GM21367 (cell line): ENCODE measurements at regions not wholly inside any gene's neighbourhood (a gene's known extent, or its start where the extent isn't known, plus 50 kb on each side); places are given as distances from the start of the nearest gene placed in this dataset.

Experiments
- ATAC-seq: cut with Tn5 transposase; IDR thresholded peaks from one replicate; pipeline ENCODE4 v1.9.1; 2021; ENCODE audit not compliant: unreplicated experiment

GRCh38 chr5:8756498-8757084 is 789.3 kb downstream of the SEMA5A start:
- ATAC-seq, result no peak

GRCh38 chr5:8765886-8766285 is 780.0 kb downstream of the SEMA5A start:
- ATAC-seq, result no peak

DNA sequence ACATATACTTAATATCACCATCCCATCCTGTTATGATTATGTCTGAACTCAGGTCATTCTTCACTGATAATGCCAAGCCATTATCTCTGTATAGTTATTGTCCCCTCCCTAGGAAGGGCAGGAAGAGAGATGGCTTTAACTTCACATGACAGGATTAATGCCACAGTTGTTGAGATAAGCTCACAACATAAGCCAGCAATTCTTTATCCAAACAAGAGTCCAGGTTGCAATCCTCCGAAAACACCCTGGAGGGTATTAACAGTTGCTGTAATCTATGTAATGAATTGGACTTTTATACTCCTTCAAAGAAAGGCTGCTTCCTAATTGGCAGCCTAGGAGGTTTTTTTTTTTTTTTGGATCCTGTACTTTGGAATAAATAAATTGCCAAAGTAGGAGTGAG is 779.4 kb downstream of the SEMA5A start:
- ATAC-seq, result no peak

DNA sequence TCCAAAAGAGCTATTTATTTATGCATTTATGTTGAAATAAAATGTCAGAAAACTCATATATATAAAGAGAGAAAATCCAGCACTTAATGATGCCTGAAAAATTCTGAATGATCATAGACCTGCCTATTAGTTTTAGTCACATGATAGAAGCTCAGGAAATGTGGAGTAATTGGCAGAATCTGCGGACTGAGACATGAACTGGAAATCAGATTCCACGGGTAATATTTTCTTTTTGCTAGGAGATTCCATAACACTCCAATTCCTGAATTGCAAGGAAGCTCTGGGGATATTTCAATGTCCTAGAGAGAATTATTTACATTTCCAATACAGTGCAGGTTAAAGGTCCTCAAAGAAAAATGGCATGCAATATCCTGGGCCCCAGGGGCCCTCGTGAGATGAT is 778.8 kb downstream of the SEMA5A start:
- ATAC-seq, result no peak

DNA sequence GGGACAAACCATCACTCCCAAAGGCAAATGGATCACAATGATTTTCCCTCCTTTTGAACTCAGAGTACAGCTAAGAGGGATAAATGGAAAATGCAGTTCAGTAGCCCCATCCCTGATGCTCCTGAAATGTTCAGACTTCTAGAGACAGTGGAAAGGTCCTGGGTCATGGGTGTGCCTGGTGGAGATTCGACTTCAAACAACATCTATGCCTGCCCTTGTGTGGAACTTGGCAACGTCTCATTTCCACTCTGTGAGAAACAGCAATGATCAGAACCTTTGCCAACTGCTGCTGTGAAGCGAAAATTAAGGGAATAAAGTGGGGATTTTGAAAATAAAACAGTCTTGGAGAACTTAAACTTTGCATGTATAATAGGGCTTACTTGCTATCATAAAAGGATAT is 778.1 kb downstream of the SEMA5A start:
- no peak for ATAC-seq

DNA sequence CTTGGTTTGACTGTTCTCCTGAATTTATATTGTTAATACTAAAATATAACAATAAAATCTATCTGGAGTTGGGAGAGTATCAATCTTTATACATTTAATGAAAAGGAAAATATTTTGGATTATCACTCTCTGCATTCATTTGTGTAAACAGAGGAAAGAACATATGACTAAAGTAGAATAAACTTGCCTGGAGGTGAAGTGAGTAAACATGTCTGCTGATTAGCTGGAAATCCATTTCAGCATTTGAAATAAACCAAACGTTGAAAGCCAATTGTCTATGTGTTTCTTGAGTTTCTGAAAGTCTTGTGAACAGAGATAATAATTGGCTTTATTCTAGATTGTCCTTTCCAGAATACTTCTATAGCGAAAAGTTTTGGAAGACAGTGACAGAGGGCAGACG is 776.2 kb downstream of the SEMA5A start:
- no peak for ATAC-seq

GRCh38 chr5:8770431-8770830 is 775.4 kb downstream of the SEMA5A start:
- no peak for ATAC-seq

GRCh38 chr5:8773046-8773615 is 772.7 kb downstream of the SEMA5A start:
- ATAC-seq, result no peak

- ATAC-seq, result no peak
Observed at GRCh38 chr5:8784692-8785091, 761.2 kb downstream of the SEMA5A start.

- no peak for ATAC-seq
Observed at GRCh38 chr5:8788246-8788645, 757.6 kb downstream of the SEMA5A start.

DNA sequence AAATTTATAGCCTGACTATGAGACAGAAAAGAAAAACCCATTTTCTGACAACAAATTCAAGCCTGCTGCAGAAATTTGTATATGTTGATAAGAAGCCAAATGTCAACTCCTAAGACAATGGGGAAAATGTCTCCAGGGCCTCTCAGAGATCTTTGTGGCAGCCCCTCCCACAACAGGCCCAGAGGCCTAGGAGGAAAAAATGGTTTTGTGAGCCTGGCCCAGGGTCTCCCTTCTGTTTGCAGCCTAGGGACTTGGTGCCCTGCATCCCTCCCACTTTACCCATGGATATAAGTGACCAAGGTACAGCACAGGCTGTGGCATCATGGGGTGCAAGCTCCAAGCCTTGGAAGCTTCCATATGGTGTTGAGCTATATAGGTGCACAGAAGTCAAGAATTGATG is 740.2 kb downstream of the SEMA5A start:
- no peak for ATAC-seq

DNA sequence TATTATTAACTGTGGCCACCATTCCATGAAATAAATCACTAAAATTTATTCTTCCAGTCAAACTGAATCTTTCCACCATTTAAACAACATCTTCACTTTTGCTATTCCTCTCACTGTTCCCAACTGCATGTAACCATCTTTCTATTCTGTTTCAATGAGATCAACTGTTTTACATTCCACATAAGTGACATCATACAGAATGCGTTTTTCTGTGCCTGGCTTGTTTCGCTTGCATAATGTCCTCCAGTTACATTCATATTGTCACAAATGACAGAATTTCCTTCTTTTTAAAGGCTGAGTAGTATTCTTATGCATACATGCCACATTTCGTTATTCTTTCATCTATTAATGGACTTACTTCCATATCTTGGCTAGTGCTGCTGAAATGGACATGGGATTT is 738.2 kb downstream of the SEMA5A start:
- no peak for ATAC-seq

GRCh38 chr5:8811581-8811980 is 734.3 kb downstream of the SEMA5A start:
- no peak for ATAC-seq

DNA sequence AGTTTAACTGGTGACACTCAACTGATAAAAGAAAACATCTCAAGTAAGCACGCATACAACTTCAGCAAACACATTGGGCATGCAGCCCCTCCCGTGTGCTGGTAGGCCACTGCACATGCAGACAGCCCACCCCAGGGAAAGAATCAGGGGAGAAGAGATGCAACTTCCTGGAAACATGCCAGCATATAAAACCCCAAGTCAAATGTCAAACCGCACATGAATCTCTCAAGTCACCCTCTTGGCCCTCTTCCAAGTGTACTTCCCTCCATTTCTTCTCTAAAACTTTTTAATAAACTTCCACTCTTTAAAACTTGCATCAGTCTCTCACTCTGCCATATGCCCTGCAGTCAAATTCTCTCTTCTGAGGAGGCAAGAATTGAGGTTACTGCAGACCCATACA is 732.7 kb downstream of the SEMA5A start:
- no peak for ATAC-seq

- no peak for ATAC-seq
Observed at GRCh38 chr5:8814105-8814504, 731.8 kb downstream of the SEMA5A start.

DNA sequence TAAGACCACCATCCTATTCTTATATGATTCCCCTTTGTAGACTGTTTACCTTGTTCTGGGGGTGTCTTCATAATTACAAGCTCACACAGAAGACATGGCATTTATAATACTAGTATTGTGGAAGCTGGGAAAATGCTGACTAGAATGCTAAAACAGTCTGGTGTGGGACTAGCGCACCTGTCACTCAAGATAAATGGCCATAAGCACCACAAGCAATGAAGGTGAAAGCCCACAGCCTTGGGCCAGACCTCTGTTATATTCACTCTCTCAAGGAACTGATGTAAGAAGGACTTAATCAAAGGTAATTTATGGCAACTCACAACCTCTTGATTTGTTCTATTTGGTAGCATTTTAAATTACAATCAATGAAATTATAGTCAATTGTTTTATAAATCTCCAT is 721.5 kb downstream of the SEMA5A start:
- no peak for ATAC-seq

- no peak for ATAC-seq
Observed at GRCh38 chr5:8825139-8825757, 720.6 kb downstream of the SEMA5A start.

- no peak for ATAC-seq
Observed at GRCh38 chr5:8826508-8826907, 719.4 kb downstream of the SEMA5A start.

GRCh38 chr5:8827696-8828095 is 718.2 kb downstream of the SEMA5A start:
- ATAC-seq, result no peak

DNA sequence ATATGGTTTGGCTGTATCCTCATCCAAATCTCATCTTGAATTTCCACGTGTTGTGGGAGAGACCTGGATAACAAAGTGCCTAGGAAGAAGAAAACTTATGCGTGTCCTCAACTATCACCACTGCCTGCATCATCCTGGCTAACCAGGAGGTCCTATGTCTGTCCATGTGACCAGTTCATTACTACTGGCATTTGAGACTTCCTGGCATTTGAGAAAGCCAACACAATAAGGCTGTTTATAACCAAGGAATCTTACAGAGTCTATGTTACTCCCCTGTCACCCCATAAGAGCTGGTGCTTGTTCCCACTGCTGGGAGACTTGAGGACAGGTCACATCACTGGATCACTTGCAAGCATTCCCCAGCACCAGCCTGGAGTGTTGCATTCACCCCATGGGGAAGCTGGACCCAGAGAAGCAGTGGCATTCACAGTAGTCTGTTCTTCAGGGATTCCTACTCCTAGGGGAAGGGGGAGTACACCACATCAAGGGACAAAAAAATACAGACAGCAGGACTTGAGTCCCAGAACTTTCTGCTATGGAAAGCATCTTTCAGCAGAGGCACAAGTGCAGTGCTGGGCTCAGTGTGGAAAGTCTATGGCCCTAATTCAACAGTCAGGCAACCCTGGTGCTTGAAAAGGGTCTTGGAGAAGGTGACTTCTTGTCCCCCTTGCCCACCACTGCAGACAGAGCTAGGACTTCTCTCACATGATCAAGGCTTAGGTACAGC is 717.1 kb downstream of the SEMA5A start:
- no peak for ATAC-seq

- no peak for ATAC-seq
Observed at GRCh38 chr5:8829323-8830029, 716.4 kb downstream of the SEMA5A start.

GRCh38 chr5:8831251-8831650 is 714.6 kb downstream of the SEMA5A start:
- ATAC-seq, result no peak
